ENCODE measurements at regions not wholly inside any gene's neighbourhood (a gene's known extent, or its start where the extent isn't known, plus 50 kb on each side); places are given as distances from the start of the nearest gene placed in this dataset.

GRCh38 chr16:26642047-26642664, 424.6 kb upstream of the C16orf82 start:
- no peaks in the 10 kb centered on the region for H3K9me3 ChIP-seq (ENCODE audit: control insufficient read depth, low read length)
- no peak for ATAC-seq
- intact Hi-C loops (cut with DNase I): no loop called here
- H3K27me3 ChIP-seq (ENCODE audit: control insufficient read depth, insufficient read depth): no peaks in the 10 kb centered on the region
- H3K4me3 ChIP-seq (ENCODE audit: low read length): no peak overlapping the region
- no peak overlapping the region for H3K27ac ChIP-seq (ENCODE audit: low read length)
- no peaks in the 10 kb centered on the region for H3K4me1 ChIP-seq (ENCODE audit: control insufficient read depth, insufficient read depth, low read length)
- 81% methylated on average over 5 of the region's 5 CpGs for WGBS
- DNase-seq: no peak

- ATAC-seq (no peak), DNase-seq (no peak)
- H3K27me3 ChIP-seq (ENCODE audit: control insufficient read depth, insufficient read depth): no peaks in the 10 kb centered on the region
- WGBS: 64% methylated on average over 3 of the region's 3 CpGs
- no peak overlapping the region for H3K4me3 ChIP-seq (ENCODE audit: low read length)
- intact Hi-C loops (cut with DNase I): no loop called here
- no peaks in the 10 kb centered on the region for H3K9me3 ChIP-seq (ENCODE audit: control insufficient read depth, low read length)
- H3K4me1 ChIP-seq (ENCODE audit: control insufficient read depth, insufficient read depth, low read length): no peaks in the 10 kb centered on the region
- no peak overlapping the region for H3K27ac ChIP-seq (ENCODE audit: low read length)
These were observed 423.2 kb upstream of the C16orf82 start for GRCh38 chr16:26643519-26643918.

- Histone ChIP-seq H3K27me3 (ENCODE audit: control insufficient read depth, insufficient read depth) (no peaks in the 10 kb centered on the region), H3K4me3 (ENCODE audit: low read length) (no peak overlapping the region), H3K27ac (ENCODE audit: low read length) (no peak overlapping the region), H3K4me1 (ENCODE audit: control insufficient read depth, insufficient read depth, low read length) (no peaks in the 10 kb centered on the region), H3K9me3 (ENCODE audit: control insufficient read depth, low read length) (no peaks in the 10 kb centered on the region)
- 78% methylated on average over 11 of the region's 11 CpGs for WGBS
- intact Hi-C loops (cut with DNase I): no loop called here
- DNase-seq: no peak
- ATAC-seq: no peak
These were observed 421.7 kb upstream of the C16orf82 start for GRCh38 chr16:26644912-26645543.

- H3K9me3 ChIP-seq (ENCODE audit: control insufficient read depth, low read length): no peaks in the 10 kb centered on the region
- intact Hi-C loops (cut with DNase I): no loop called here
- WGBS: 22% methylated on average over 9 of the region's 9 CpGs
- ATAC-seq (no peak), DNase-seq (no peak)
- H3K27me3 ChIP-seq (ENCODE audit: control insufficient read depth, insufficient read depth): no peaks in the 10 kb centered on the region
- no peak overlapping the region for H3K4me3 ChIP-seq (ENCODE audit: low read length)
- no peak overlapping the region for H3K27ac ChIP-seq (ENCODE audit: low read length)
- no peaks in the 10 kb centered on the region for H3K4me1 ChIP-seq (ENCODE audit: control insufficient read depth, insufficient read depth, low read length)
These were observed 421.1 kb upstream of the C16orf82 start for GRCh38 chr16:26645614-26646013.

GRCh38 chr16:26647870-26648269, 418.9 kb upstream of the C16orf82 start:
- H3K27me3 ChIP-seq (ENCODE audit: control insufficient read depth, insufficient read depth): no peaks in the 10 kb centered on the region
- 72% methylated on average over 4 of the region's 4 CpGs for WGBS
- intact Hi-C loops (cut with DNase I): no loop called here

GRCh38 chr16:26648851-26649250, 417.9 kb upstream of the C16orf82 start:
- no peak overlapping the region for H3K4me3 ChIP-seq (ENCODE audit: low read length)
- no peaks in the 10 kb centered on the region for H3K4me1 ChIP-seq (ENCODE audit: control insufficient read depth, insufficient read depth, low read length)
- DNase-seq (no peak), ATAC-seq (no peak)
- 51% methylated on average over 2 of the region's 2 CpGs for WGBS
- intact Hi-C loops (cut with DNase I): no loop called here
- H3K27ac ChIP-seq (ENCODE audit: low read length): no peak overlapping the region
- H3K27me3 ChIP-seq (ENCODE audit: control insufficient read depth, insufficient read depth): no peaks in the 10 kb centered on the region
- H3K9me3 ChIP-seq (ENCODE audit: control insufficient read depth, low read length): no peaks in the 10 kb centered on the region

More at GRCh38 chr16:26647870-26648269, 418.9 kb upstream of the C16orf82 start:
- no peak overlapping the region for H3K27ac ChIP-seq (ENCODE audit: low read length)
- H3K4me3 ChIP-seq (ENCODE audit: low read length): no peak overlapping the region
- no peaks in the 10 kb centered on the region for H3K4me1 ChIP-seq (ENCODE audit: control insufficient read depth, insufficient read depth, low read length)
- DNase-seq (no peak), ATAC-seq (no peak)
- H3K9me3 ChIP-seq (ENCODE audit: control insufficient read depth, low read length): no peaks in the 10 kb centered on the region

GRCh38 chr16:26649381-26650045, 417.2 kb upstream of the C16orf82 start:
- intact Hi-C loops (cut with DNase I): no loop called here
- ATAC-seq (no peak), DNase-seq (no peak)
- 82% methylated on average over 5 of the region's 5 CpGs for WGBS
- no peak overlapping the region for H3K27ac ChIP-seq (ENCODE audit: low read length)
- H3K4me3 ChIP-seq (ENCODE audit: low read length): no peak overlapping the region
- no peaks in the 10 kb centered on the region for H3K9me3 ChIP-seq (ENCODE audit: control insufficient read depth, low read length)
- no peaks in the 10 kb centered on the region for H3K27me3 ChIP-seq (ENCODE audit: control insufficient read depth, insufficient read depth)
- H3K4me1 ChIP-seq (ENCODE audit: control insufficient read depth, insufficient read depth, low read length): no peaks in the 10 kb centered on the region

GRCh38 chr16:26651464-26651863, 415.3 kb upstream of the C16orf82 start:
- ATAC-seq (no peak), DNase-seq (no peak)
- H3K9me3 ChIP-seq (ENCODE audit: control insufficient read depth, low read length): no peaks in the 10 kb centered on the region
- H3K4me3 ChIP-seq (ENCODE audit: low read length): no peak overlapping the region
- no peaks in the 10 kb centered on the region for H3K4me1 ChIP-seq (ENCODE audit: control insufficient read depth, insufficient read depth, low read length)
- WGBS: 76% methylated on average over 2 of the region's 2 CpGs
- intact Hi-C loops (cut with DNase I): no loop called here
- no peak overlapping the region for H3K27ac ChIP-seq (ENCODE audit: low read length)
- H3K27me3 ChIP-seq (ENCODE audit: control insufficient read depth, insufficient read depth): no peaks in the 10 kb centered on the region

- no peak overlapping the region for H3K27ac ChIP-seq (ENCODE audit: low read length)
- intact Hi-C loops (cut with DNase I): no loop called here
- ATAC-seq: no peak
- no peaks in the 10 kb centered on the region for H3K9me3 ChIP-seq (ENCODE audit: control insufficient read depth, low read length)
- no peak overlapping the region for H3K4me3 ChIP-seq (ENCODE audit: low read length)
- DNase-seq: no peak
- H3K27me3 ChIP-seq (ENCODE audit: control insufficient read depth, insufficient read depth): no peaks in the 10 kb centered on the region
- no peaks in the 10 kb centered on the region for H3K4me1 ChIP-seq (ENCODE audit: control insufficient read depth, insufficient read depth, low read length)
- WGBS: 86% methylated on average over 1 of the region's 1 CpG
These were observed 414.8 kb upstream of the C16orf82 start for GRCh38 chr16:26651884-26652283.

- intact Hi-C loops (cut with DNase I): no loop called here
- Histone ChIP-seq H3K4me1 (ENCODE audit: control insufficient read depth, insufficient read depth, low read length) (no peaks in the 10 kb centered on the region), H3K27me3 (ENCODE audit: control insufficient read depth, insufficient read depth) (no peaks in the 10 kb centered on the region), H3K9me3 (ENCODE audit: control insufficient read depth, low read length) (no peaks in the 10 kb centered on the region), H3K4me3 (ENCODE audit: low read length) (no peak overlapping the region), H3K27ac (ENCODE audit: low read length) (no peak overlapping the region)
- 68% methylated on average over 2 of the region's 2 CpGs for WGBS
- no peak for ATAC-seq
- DNase-seq: no peak
These were observed 408.2 kb upstream of the C16orf82 start for GRCh38 chr16:26658486-26658885.

GRCh38 chr16:26658915-26659314, 407.8 kb upstream of the C16orf82 start:
- H3K4me3 ChIP-seq (ENCODE audit: low read length): no peak overlapping the region
- H3K27ac ChIP-seq (ENCODE audit: low read length): no peak overlapping the region
- H3K4me1 ChIP-seq (ENCODE audit: control insufficient read depth, insufficient read depth, low read length): no peaks in the 10 kb centered on the region
- 68% methylated on average over 2 of the region's 2 CpGs for WGBS
- no peaks in the 10 kb centered on the region for H3K27me3 ChIP-seq (ENCODE audit: control insufficient read depth, insufficient read depth)
- intact Hi-C loops (cut with DNase I): no loop called here
- DNase-seq (no peak), ATAC-seq (no peak)
- H3K9me3 ChIP-seq (ENCODE audit: control insufficient read depth, low read length): no peaks in the 10 kb centered on the region
